ENCODE measurements at regions not wholly inside any gene's neighbourhood (a gene's known extent, or its start where the extent isn't known, plus 50 kb on each side); places are given as distances from the start of the nearest gene placed in this dataset.
A peak's percentile ranks its signal among the peaks of the same experiment; 100 is the strongest.

DNA sequence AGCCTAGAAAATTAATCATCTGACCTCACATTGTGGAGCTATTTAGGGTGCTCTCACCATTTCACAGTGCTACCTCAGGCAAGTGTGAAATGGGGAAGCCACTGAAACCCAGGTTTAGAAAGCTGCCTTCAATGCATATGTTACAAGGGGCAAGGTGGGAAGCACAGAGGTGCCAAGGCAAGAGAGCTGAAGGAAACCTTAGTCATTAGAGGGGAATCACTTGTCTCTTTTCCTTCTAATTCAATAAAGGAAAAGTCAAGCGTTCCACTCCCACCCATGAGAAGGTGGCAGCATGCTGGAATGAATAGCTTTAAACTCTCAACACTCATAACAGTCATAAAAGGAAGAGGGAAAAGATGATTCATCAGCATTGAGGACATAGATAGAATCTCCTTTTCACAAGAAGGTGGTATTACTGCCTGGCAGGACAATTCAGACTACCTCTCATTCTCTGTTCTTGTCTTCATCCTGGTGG is 251.9 kb upstream of the IRAK1BP1 start:
- H3K27me3 ChIP-seq, result no peaks in the 10 kb centered on the region
- no peak overlapping the region for H3K27ac ChIP-seq
- no peaks in the 10 kb centered on the region for H3K9me3 ChIP-seq
- no peak for TF ChIP-seq CTCF (IDR thresholded peaks at IDR 0.05)
- H3K4me3 ChIP-seq, result no peak overlapping the region
- H3K4me1 ChIP-seq, result no peaks in the 10 kb centered on the region
- no peaks in the 10 kb centered on the region for H3K36me3 ChIP-seq
- DNase-seq (ENCODE audit: low spot score), result no peak

- Histone ChIP-seq H3K27me3 (no peaks in the 10 kb centered on the region), H3K27ac (no peak overlapping the region), H3K4me3 (no peak overlapping the region), H3K9me3 (no peaks in the 10 kb centered on the region), H3K36me3 (no peaks in the 10 kb centered on the region), H3K4me1 (no peaks in the 10 kb centered on the region)
- DNase-seq (ENCODE audit: low spot score), result no peak
- TF ChIP-seq CTCF (IDR thresholded peaks at IDR 0.05), result no peak
These were observed 248.4 kb upstream of the IRAK1BP1 start for GRCh38 chr6:78618970-78619369.

GRCh38 chr6:78623554-78623953 is 243.8 kb upstream of the IRAK1BP1 start:
- DNase-seq (ENCODE audit: low spot score), result no peak
- TF ChIP-seq CTCF (IDR thresholded peaks at IDR 0.05), result no peak
- Histone ChIP-seq H3K36me3 (no peaks in the 10 kb centered on the region), H3K27me3 (no peaks in the 10 kb centered on the region), H3K27ac (no peak overlapping the region), H3K9me3 (no peaks in the 10 kb centered on the region), H3K4me3 (no peak overlapping the region), H3K4me1 (no peaks in the 10 kb centered on the region)

- no peaks in the 10 kb centered on the region for H3K36me3 ChIP-seq
- H3K4me1 ChIP-seq, result peaks cover 0 to 6% of the 10 kb centered on the region in 2 donors
- H3K4me3 ChIP-seq, result peak overlapping the region in 1 of 2 donors; percentile 37
- no peaks in the 10 kb centered on the region for H3K27me3 ChIP-seq
- H3K27ac ChIP-seq, result no peak overlapping the region
- no peaks in the 10 kb centered on the region for H3K9me3 ChIP-seq
- TF ChIP-seq CTCF (IDR thresholded peaks at IDR 0.05), result no peak
- DNase-seq (ENCODE audit: low spot score), result no peak
These were observed 238.1 kb upstream of the IRAK1BP1 start for GRCh38 chr6:78629154-78629721.

DNA sequence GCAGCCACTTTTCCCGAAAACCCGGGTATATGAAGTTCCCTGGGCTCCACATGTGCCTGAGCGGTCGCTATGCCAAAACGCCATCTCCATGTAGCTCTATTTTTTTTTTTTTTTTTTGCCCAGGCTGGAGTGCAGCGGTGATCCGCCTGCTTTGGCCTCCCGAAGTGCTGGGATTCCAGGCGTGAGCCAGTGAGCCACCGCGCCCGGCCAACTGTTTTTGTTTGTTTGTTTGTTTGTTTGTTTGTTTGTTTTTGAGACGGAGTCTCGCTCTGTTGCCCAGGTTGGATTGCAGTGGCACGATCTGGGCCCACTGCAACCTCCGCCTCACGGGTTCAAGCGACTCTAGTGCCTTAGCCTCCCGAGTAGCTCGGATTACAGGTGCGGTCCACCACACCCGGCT is 237.5 kb upstream of the IRAK1BP1 start:
- DNase-seq (ENCODE audit: low spot score), result no peak
- peaks cover 0 to 6% of the 10 kb centered on the region in 2 donors for H3K4me1 ChIP-seq
- no peaks in the 10 kb centered on the region for H3K9me3 ChIP-seq
- no peaks in the 10 kb centered on the region for H3K27me3 ChIP-seq
- H3K36me3 ChIP-seq, result no peaks in the 10 kb centered on the region
- H3K4me3 ChIP-seq, result no peak overlapping the region
- H3K27ac ChIP-seq, result no peak overlapping the region
- no peak for TF ChIP-seq CTCF (IDR thresholded peaks at IDR 0.05)

GRCh38 chr6:78631976-78632375 is 235.4 kb upstream of the IRAK1BP1 start:
- Histone ChIP-seq H3K4me1 (peaks cover 0 to 6% of the 10 kb centered on the region in 2 donors), H3K36me3 (no peaks in the 10 kb centered on the region), H3K9me3 (no peaks in the 10 kb centered on the region), H3K27me3 (no peaks in the 10 kb centered on the region), H3K27ac (no peak overlapping the region), H3K4me3 (no peak overlapping the region)
- DNase-seq (ENCODE audit: low spot score), result no peak
- no peak for TF ChIP-seq CTCF (IDR thresholded peaks at IDR 0.05)
